Astrocyte (in vitro differentiated cells and primary cell): ENCODE measurements at regions not wholly inside any gene's neighbourhood (a gene's known extent, or its start where the extent isn't known, plus 50 kb on each side); places are given as distances from the start of the nearest gene placed in this dataset.

Experiments
- CTCF ChIP-seq: IDR thresholded peaks from 2 replicates; pipeline ENCODE4 v1.5.1; 2011; ENCODE audit warnings: low read depth, mild to moderate bottlenecking, inconsistent platforms, low read length, moderate library complexity; ENCODE audit not compliant: insufficient read depth
- EZH2 ChIP-seq: IDR thresholded peaks from 2 replicates; pipeline ENCODE4 v1.6.1; 2012; ENCODE audit warnings: mild to moderate bottlenecking, low read length, inconsistent platforms; ENCODE audit not compliant: insufficient read depth

- TF ChIP-seq CTCF (peak; percentile 92), EZH2 (no peak)
Observed at GRCh38 chr1:110765640-110766335, 91.0 kb upstream of the KCNA3 start.
